Thyroid gland (tissue), 4 donors: ENCODE measurements at regions not wholly inside any gene's neighbourhood (a gene's known extent, or its start where the extent isn't known, plus 50 kb on each side); places are given as distances from the start of the nearest gene placed in this dataset.

Experiments used
- DNase-seq, 2 donors: peaks; one replicate each; pipeline ENCODE4 v3.0.0-alpha.2; 2019
- H3K27ac ChIP-seq, 3 donors: fragments of 200-600 bp; sonication (generic); 1 replicate in 2 of 3; 2 replicates in 1 of 3; pipeline ENCODE4 v1.5.1; 2016 to 2019; ENCODE audit warnings: mild to moderate bottlenecking in 1 of 3, moderate library complexity in 1 of 3
- H3K27me3 ChIP-seq: fragments of 200-600 bp; sonication (generic); one replicate; pipeline ENCODE4 v1.5.1; 2019
- H3K36me3 ChIP-seq, 2 donors: fragments of 200-600 bp; sonication (generic); one replicate each; pipeline ENCODE4 v1.5.1; 2016 to 2019
- H3K4me1 ChIP-seq, 2 donors: fragments of 200-600 bp; sonication (generic); one replicate each; pipeline ENCODE4 v1.5.1; 2017 to 2019
- H3K4me3 ChIP-seq, 3 donors: fragments of 200-600 bp; sonication (generic); replicated peaks in 1 of 3; 1 replicate in 2 of 3; 2 replicates in 1 of 3; pipeline ENCODE4 v1.5.1; 2016; ENCODE audit warnings: mild to moderate bottlenecking in 1 of 3
- H3K9me3 ChIP-seq: fragments of 200-600 bp; sonication (generic); one replicate; pipeline ENCODE4 v1.5.1; 2017
- POLR2A ChIP-seq, 2 donors: fragments of 450-650 bp; IDR thresholded peaks; one replicate each; pipeline ENCODE4 v1.6.1; 2017; ENCODE audit warnings: antibody characterized with exemption in 2 of 2, mild to moderate bottlenecking in 2 of 2, moderate library complexity in 1 of 2
- whole genome bisulfite sequencing, 2 donors: methylation state at CpG; one replicate each; pipeline ENCODE4 v1.1.5; 2017; 5-methylcytosine and 5-hydroxymethylcytosine counted together
- intact Hi-C: fragments of 100-400 bp; cut with DNase I; formaldehyde crosslinking; loops from one replicate; pipeline ENCODE4 v1.15.1; 2023
- TF ChIP-seq, protein P1 (sequence below), 6 experiments: fragments of 200-600 bp in 3 of 6; fragments of 450-650 bp in 3 of 6; sonication (generic) in 3 of 6; IDR thresholded peaks; one replicate each; pipeline ENCODE4 v1.5.1; 2016 to 2019; ENCODE audit warnings: antibody characterized with exemption in 6 of 6, mild to moderate bottlenecking in 2 of 6, inconsistent platforms in 1 of 6, moderate library complexity in 1 of 6

DNA sequence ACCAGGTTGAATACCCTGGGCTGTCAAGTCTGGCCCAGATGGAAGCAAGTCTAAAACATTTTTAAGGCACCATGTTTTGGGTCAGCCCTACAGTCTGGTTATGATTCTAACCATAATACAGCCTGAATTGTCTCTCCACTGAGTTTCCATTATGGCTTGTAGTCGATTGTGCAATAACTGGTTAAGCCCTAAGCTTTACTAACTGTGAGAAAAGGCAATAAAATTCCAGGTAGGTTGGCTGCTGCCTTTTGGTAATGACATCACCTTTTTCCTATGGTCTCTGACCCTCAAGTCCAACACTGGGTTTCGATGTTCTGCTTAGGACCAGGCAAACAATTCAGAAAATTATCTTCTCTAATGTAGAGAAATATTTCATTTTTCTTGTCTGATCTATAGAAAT lies 243.3 kb downstream of the ACTL7B start:
- no peaks in the 10 kb centered on the region for H3K9me3 ChIP-seq
- WGBS, 2 donors: 74 to 91% methylated on average over 2 of the region's 2 CpGs
- no peak for TF ChIP-seq POLR2A (IDR thresholded peaks at IDR 0.05)
- TF ChIP-seq, protein P1, sequence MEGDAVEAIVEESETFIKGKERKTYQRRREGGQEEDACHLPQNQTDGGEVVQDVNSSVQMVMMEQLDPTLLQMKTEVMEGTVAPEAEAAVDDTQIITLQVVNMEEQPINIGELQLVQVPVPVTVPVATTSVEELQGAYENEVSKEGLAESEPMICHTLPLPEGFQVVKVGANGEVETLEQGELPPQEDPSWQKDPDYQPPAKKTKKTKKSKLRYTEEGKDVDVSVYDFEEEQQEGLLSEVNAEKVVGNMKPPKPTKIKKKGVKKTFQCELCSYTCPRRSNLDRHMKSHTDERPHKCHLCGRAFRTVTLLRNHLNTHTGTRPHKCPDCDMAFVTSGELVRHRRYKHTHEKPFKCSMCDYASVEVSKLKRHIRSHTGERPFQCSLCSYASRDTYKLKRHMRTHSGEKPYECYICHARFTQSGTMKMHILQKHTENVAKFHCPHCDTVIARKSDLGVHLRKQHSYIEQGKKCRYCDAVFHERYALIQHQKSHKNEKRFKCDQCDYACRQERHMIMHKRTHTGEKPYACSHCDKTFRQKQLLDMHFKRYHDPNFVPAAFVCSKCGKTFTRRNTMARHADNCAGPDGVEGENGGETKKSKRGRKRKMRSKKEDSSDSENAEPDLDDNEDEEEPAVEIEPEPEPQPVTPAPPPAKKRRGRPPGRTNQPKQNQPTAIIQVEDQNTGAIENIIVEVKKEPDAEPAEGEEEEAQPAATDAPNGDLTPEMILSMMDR (IDR thresholded peaks at IDR 0.05): no peak
- no peak for DNase-seq
- no peaks in the 10 kb centered on the region for H3K27me3 ChIP-seq
- intact Hi-C loops: no loop called here
- H3K4me3 ChIP-seq: no peak overlapping the region
- H3K36me3 ChIP-seq: no peaks in the 10 kb centered on the region
- H3K27ac ChIP-seq: no peak overlapping the region
- no peaks in the 10 kb centered on the region for H3K4me1 ChIP-seq

DNA sequence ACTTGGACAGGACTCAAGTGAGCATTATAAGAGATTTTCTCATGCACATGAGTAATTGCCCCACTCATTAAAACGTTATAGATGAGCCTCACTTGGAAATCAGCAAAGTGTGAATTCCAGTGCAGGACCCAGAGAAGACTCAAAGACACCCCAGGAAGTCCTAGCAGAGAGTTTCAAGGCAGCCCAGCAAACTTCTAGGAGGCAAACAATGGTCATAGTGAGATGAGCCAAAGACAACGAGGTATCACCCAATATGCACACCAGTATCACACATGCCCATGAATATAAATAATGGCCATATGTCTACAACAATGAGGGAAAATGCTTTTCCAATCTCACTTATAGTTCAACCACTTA lies 245.9 kb downstream of the ACTL7B start:
- DNase-seq: no peak
- Histone ChIP-seq H3K27ac (no peak overlapping the region), H3K36me3 (no peaks in the 10 kb centered on the region), H3K27me3 (no peaks in the 10 kb centered on the region), H3K9me3 (no peaks in the 10 kb centered on the region), H3K4me3 (no peak overlapping the region), H3K4me1 (no peaks in the 10 kb centered on the region)
- 42 to 44% methylated on average over 2 of the region's 2 CpGs for WGBS, 2 donors
- TF ChIP-seq POLR2A (IDR thresholded peaks at IDR 0.05): no peak
- TF ChIP-seq, protein P1 (IDR thresholded peaks at IDR 0.05): no peak
- intact Hi-C loops: no loop called here

DNA sequence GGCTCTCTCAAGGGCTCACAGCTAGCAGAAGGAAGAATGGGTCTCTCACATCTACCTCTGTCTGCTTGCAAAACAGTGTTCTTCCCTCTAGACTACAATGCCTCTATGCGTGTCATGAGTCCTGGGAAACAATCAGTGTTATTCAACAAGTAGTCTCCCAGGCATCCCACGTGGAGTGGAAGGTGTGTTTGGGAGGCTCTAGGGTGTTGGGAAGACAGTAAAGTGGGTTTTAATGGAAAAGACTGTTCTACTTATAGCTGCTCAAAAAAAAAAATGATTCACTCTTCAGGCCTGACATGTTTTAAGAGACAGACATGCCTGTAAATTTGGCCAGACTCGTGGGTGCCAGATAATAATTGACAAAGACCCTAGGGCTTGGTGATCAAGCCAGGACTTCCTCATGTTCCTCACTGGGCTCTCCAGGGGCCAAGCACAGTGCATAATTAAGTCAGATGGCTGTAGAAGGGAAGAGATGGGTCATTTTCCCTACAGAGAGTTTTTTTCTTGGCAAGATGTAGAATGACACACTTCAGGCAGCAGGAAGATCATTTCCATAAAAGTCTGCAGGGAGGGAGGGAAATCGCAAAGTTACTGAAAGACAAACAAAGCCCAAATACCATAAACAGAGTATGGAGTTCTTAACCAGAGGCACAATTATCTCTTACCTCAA lies 246.4 kb downstream of the ACTL7B start:
- 66% methylated on average over 4 of the region's 4 CpGs for WGBS, 2 donors
- no peaks in the 10 kb centered on the region for H3K4me1 ChIP-seq
- TF ChIP-seq POLR2A (IDR thresholded peaks at IDR 0.05): no peak
- TF ChIP-seq, protein P1 (IDR thresholded peaks at IDR 0.05): no peak
- no peak for DNase-seq
- intact Hi-C loops: no loop called here
- no peaks in the 10 kb centered on the region for H3K9me3 ChIP-seq
- H3K27me3 ChIP-seq: no peaks in the 10 kb centered on the region
- H3K27ac ChIP-seq: no peak overlapping the region
- H3K4me3 ChIP-seq: no peak overlapping the region
- H3K36me3 ChIP-seq: no peaks in the 10 kb centered on the region

DNA sequence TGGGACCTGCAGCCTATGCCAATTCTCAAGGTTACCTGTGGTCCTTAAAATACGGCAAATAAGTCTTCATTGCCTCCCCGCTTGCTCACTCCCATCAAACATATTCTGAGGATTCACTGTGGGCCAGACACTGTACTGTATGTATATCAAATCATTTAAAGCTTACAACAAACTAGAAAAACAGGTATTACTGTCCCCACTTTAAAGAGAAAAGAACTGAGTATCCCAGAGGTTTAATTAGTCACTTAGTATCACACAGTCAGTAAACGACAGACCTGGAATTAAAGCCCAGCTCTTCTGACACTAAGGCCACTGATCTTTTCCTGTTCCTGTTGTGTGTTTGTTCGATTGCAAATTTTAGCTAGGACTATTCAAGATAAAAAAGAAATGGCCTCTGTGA lies 248.2 kb downstream of the ACTL7B start:
- DNase-seq: no peak
- no peak for TF ChIP-seq POLR2A (IDR thresholded peaks at IDR 0.05)
- TF ChIP-seq, protein P1 (IDR thresholded peaks at IDR 0.05): no peak
- no peak overlapping the region for H3K4me3 ChIP-seq
- H3K36me3 ChIP-seq: no peaks in the 10 kb centered on the region
- H3K27ac ChIP-seq: no peak overlapping the region
- peaks cover 0 to 4% of the 10 kb centered on the region in 2 donors for H3K4me1 ChIP-seq
- intact Hi-C loops: no loop called here
- no peaks in the 10 kb centered on the region for H3K9me3 ChIP-seq
- no peaks in the 10 kb centered on the region for H3K27me3 ChIP-seq
- WGBS, 2 donors: 78 to 83% methylated on average over 4 of the region's 4 CpGs

DNA sequence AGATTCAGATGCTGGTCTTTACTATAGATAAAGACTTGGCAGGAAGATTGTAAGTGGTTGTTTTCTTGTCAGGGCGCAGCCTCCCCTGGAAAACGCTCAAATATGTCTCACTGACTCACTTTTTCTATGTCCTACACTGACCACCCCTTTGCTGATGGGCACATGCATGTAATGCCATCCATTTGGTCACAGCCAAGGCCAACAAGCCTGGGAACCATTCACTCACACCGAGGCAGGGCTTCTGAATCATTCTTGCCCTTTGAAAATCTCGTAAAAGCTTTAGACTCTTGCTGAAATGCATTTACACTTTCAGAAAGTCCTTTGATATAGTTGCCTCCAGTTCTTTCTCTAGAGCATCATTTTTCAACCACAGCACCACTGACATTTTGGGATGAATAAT lies 249.4 kb downstream of the ACTL7B start:
- Histone ChIP-seq H3K27ac (no peak overlapping the region), H3K27me3 (no peaks in the 10 kb centered on the region), H3K9me3 (no peaks in the 10 kb centered on the region), H3K4me1 (peaks cover 0 to 4% of the 10 kb centered on the region in 2 donors), H3K4me3 (no peak overlapping the region), H3K36me3 (no peaks in the 10 kb centered on the region)
- DNase-seq: no peak
- 82 to 92% methylated on average over 4 of the region's 4 CpGs for WGBS, 2 donors
- TF ChIP-seq POLR2A (IDR thresholded peaks at IDR 0.05): no peak
- TF ChIP-seq, protein P1 (IDR thresholded peaks at IDR 0.05): no peak
- intact Hi-C loops: no loop called here
